Activated CD8-positive, alpha-beta memory T cell treated with anti-CD3 and anti-CD28 coated beads, Interleukin-2, amount 50 U/mL, for 24 hours (primary cell): ENCODE measurements at regions not wholly inside any gene's neighbourhood (a gene's known extent, or its start where the extent isn't known, plus 50 kb on each side); places are given as distances from the start of the nearest gene placed in this dataset.
"Not testable (repeated sequence)": the region's sequence is repeated elsewhere in the genome, so short reads cannot be mapped to it uniquely, and the experiment has no call there.

Experiments used
- DNase-seq: peaks from one replicate; pipeline ENCODE4 v3.0.0-alpha.2; 2020; ENCODE audit errors: extremely low read depth

- no peak for DNase-seq
Measured at GRCh38 chr2:11877764-11878163, 131.3 kb downstream of the LPIN1 start.

- not testable (repeated sequence) for DNase-seq
Measured at GRCh38 chr2:11885253-11885652, 138.8 kb downstream of the LPIN1 start.

DNA sequence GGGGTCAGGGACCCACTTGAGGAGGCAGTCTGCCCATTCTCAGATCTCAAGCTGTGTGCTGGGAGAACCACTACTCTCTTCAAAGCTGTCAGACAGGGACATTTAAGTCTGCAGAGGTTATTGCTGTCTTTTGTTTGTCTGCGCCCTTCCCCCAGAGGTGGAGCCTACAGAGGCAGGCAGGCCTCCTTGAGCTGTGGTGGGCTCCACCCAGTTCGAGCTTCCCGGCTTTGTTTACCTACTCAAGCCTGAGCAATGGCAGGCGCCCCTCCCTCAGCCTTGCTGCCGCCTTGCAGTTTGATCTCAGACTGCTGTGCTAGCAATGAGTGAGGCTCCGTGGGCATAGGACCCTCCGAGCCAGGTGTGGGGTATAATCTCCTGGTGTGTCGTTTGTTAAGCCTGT lies 140.5 kb downstream of the LPIN1 start:
- not testable (repeated sequence) for DNase-seq

GRCh38 chr2:11889101-11889850 lies 142.8 kb downstream of the LPIN1 start:
- no peak for DNase-seq

GRCh38 chr2:11889854-11890253 lies 143.4 kb downstream of the LPIN1 start:
- DNase-seq = no peak

DNA sequence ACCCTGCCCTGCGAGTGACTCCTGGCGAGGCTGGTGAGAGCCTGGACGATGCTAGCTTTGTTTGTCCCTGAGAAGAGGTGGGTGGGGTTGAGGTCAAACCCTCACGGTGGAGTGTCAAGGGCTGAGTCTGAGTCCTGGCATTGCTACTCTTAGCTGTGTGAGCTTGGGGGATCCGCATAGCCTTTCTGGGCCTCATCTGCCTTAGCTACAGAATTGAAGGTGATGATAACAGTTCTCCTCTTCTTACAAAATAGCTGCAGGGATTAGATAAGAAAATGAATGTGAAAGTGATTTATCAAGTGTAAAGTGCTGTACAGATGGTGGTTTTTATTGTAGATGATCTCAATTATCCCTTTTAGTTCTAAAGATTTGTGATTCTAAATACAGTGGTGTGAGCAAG lies 144.6 kb downstream of the LPIN1 start:
- DNase-seq = no peak

DNA sequence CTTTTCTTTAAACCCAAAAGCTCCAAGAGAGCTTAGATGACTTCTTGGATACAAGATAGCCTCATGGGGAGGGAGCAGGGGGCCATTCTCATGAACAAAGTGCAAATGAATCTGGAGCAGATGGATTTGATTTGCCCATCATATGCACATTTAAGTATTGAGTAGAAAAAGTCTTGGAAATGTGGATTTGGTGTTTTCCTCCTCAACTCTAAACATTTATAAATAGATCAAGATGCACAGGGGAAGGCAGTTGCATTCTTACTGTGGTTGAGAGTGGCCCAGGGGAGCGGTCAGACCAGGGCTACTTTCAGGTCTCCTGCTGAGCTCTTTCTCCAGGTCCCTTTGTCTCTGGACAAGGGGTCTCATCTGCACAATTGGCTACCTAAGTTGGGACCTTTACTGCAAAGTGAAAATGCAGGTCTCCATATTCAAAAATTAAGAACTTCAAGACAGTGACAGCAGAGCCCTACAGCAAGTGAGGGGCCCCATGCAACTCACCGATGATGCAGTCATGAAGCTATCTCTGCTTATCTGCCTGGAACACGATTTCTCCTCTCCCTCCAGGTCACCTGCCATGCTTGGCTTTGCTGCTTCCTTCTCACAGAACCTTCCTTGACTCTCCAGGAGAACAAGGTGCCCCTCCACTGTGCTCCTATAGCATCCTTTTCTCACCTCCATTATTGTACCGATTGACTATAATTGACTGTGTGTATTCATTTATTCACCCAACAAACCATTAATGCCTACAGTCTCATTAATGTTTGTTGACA lies 145.4 kb downstream of the LPIN1 start:
- no peak for DNase-seq

- DNase-seq = no peak
Measured at GRCh38 chr2:11896386-11896785, 150.0 kb downstream of the LPIN1 start.

- no peak for DNase-seq
Measured at GRCh38 chr2:11898576-11898975, 152.1 kb downstream of the LPIN1 start.

GRCh38 chr2:11899264-11899818 lies 152.9 kb downstream of the LPIN1 start:
- DNase-seq = no peak

DNA sequence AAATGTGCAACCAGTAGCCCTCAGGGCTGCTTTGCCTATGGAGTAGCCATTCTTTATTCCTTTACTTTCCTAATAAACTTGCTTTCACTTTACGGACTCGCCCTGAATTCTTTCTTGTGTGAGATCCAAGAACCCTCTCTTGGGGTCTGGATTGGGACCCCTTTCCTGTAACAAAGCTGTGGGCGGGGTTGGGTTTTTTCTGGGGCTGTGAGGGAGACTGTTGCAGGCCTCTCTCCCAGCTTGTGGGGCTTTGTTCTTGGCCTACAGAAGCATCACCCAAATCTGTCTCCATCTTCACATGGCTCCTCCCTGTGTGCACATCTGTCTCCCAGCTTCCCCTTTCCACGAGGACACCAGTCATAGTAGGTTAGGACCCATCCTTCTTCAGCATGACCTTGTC lies 154.5 kb downstream of the LPIN1 start:
- not testable (repeated sequence) for DNase-seq

- DNase-seq = no peak
Measured at GRCh38 chr2:11901351-11902069, 155.1 kb downstream of the LPIN1 start.

DNA sequence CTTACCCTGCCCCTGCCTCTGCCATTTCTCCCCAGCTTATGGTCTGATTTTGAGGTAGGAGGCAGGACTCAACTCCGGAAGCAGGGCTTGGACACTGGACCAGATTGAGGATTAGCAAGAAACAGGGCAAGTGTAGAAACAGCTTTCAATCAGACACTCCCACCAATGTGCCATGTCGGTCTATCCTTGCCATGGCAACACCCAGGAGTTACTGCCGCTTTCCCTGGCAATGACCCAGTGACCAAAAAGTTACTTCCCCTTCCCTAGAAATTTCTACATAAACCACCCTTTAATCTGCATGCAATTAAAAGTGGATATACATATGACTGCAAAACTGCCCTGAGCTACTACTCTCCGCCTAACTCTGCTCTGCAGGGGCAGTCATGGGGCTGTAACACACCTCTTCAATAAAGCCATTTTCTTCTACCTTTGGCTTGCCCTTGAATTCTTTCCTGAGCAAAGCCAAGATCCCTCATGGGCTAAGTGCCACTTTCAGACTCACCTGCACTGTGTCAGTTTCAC lies 156.7 kb downstream of the LPIN1 start:
- no peak for DNase-seq

- DNase-seq = no peak
Measured at GRCh38 chr2:11904029-11904428, 157.6 kb downstream of the LPIN1 start.

DNA sequence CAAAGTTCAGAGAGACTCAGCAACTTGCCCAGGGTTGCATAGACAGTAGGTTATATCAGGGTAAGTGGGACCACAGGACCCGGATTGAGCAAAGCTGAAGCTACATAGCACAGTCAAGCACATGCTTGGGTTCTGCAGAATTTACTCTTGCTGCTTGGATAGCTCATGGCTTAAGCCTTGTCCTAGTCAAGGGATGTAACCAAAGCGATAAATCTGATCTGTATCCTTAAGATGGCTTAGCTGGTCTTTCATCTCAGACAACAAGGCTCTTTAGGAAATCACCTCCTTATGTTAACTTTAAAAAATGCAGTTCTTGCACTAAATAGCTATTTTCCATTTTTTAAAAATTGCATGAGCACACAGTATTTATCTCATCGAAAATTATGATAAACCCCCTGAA lies 158.5 kb downstream of the LPIN1 start:
- no peak for DNase-seq

- DNase-seq = no peak
Measured at GRCh38 chr2:11907190-11907589, 160.8 kb downstream of the LPIN1 start.

GRCh38 chr2:11910971-11911370 lies 164.5 kb downstream of the LPIN1 start:
- no peak for DNase-seq

GRCh38 chr2:11912980-11913379 lies 166.5 kb downstream of the LPIN1 start:
- no peak for DNase-seq

GRCh38 chr2:11914455-11914854 lies 168.0 kb downstream of the LPIN1 start:
- DNase-seq = no peak

- DNase-seq = no peak
Measured at GRCh38 chr2:11915650-11916049, 169.2 kb downstream of the LPIN1 start.

DNA sequence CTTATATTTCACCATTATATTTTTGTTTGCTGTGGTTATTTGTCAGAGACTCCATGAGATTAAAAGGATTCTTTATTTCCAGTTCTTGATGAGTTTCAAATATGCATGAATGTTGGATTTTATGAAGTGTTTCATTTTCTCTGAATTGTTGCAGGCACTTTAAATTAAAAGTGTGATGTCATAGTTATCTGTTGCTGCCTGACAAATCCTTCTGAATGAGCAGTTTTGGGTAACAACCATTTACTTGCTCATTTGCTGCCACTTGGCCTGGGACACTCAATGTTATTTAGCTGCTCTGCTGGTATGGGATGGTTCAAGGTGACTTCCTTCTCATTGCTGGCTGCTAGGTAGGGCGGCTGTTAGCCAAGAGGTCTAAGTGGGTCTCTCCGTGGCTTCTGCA lies 173.5 kb downstream of the LPIN1 start:
- no peak for DNase-seq

DNA sequence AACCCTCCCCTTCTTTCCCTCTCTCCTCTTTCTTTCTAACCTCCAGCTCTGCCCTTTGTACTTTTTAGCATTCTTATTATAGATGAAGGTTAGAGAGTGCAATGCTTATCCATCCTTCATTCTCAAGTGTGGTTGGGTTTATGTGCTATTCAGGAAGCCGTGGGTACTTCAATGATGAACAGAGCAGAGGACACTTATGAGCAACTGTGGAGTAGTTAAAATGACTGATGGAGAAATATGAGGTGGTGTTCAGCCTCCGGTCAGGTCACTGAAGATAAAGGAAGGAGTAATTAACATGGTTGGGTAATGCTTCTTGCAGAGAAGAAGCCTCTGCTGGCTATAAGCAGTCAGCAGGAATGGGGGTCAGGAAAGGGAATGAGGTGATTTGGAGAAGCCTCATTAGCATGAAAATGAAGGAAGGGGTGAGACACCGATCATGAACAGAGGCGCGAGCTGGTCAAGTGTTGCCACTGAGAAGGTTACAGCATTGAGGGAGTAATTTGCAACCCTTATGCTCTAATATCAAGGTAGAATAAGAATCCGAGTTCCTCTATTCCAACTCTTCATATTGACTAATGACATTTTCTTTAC lies 174.7 kb downstream of the LPIN1 start:
- DNase-seq = no peak
